Esophagus squamous epithelium (tissue), 5 donors: ENCODE measurements at regions not wholly inside any gene's neighbourhood (a gene's known extent, or its start where the extent isn't known, plus 50 kb on each side); places are given as distances from the start of the nearest gene placed in this dataset.

Experiments
- DNase-seq: peaks from one replicate; lab custom pipeline; 2025; lab: John Stamatoyannopoulos, UW
- H3K27ac ChIP-seq, 4 donors: fragments of 200-600 bp; sonication (generic); one replicate each; pipeline ENCODE4 v1.5.1; 2016 to 2019; ENCODE audit warnings: mild to moderate bottlenecking in 1 of 4
- H3K27me3 ChIP-seq, 4 donors: fragments of 200-600 bp; sonication (generic); 1 replicate in 3 of 4; 2 replicates in 1 of 4; pipeline versions ENCODE4 v1.5.1 to v1.6.0; 2017 to 2021; ENCODE audit warnings: antibody characterized with exemption in 1 of 4
- H3K36me3 ChIP-seq, 3 donors: fragments of 200-600 bp; sonication (generic); one replicate each; pipeline ENCODE4 v1.5.1; 2016 to 2019
- H3K4me1 ChIP-seq, 3 donors: fragments of 200-600 bp; sonication (generic); one replicate each; pipeline ENCODE4 v1.5.1; 2017 to 2019
- H3K4me3 ChIP-seq, 4 donors: fragments of 200-600 bp; sonication (generic); 1 replicate in 3 of 4; 2 replicates in 1 of 4; pipeline ENCODE4 v1.5.1; 2016 to 2019; ENCODE audit warnings: mild to moderate bottlenecking in 2 of 4, moderate library complexity in 1 of 4
- H3K9me3 ChIP-seq, 3 donors: fragments of 200-600 bp; sonication (generic); one replicate each; pipeline ENCODE4 v1.5.1; 2016 to 2019
- POLR2A ChIP-seq, 4 donors: fragments of 450-650 bp; IDR thresholded peaks; one replicate each; pipeline ENCODE4 v1.6.1; 2017; ENCODE audit warnings: antibody characterized with exemption in 4 of 4, mild to moderate bottlenecking in 4 of 4, moderate library complexity in 3 of 4
- WGBS, 2 donors: methylation state at CpG; one replicate each; pipeline ENCODE4 v1.1.5; 2018; 5-methylcytosine and 5-hydroxymethylcytosine counted together
- intact Hi-C: fragments of 100-400 bp; cut with DNase I; formaldehyde crosslinking; loops from one replicate; pipeline ENCODE4 v1.15.0; 2022
- TF ChIP-seq, protein P1 (sequence below), 6 experiments: fragments of 450-650 bp in 4 of 6; fragments of 200-600 bp in 2 of 6; sonication (generic) in 2 of 6; IDR thresholded peaks; one replicate each; pipeline ENCODE4 v1.5.1; 2016 to 2019; ENCODE audit warnings: antibody characterized with exemption in 6 of 6, mild to moderate bottlenecking in 4 of 6, moderate library complexity in 4 of 6
- donor health status: DM: yes; HTN: yes; CAD: no.

DNA sequence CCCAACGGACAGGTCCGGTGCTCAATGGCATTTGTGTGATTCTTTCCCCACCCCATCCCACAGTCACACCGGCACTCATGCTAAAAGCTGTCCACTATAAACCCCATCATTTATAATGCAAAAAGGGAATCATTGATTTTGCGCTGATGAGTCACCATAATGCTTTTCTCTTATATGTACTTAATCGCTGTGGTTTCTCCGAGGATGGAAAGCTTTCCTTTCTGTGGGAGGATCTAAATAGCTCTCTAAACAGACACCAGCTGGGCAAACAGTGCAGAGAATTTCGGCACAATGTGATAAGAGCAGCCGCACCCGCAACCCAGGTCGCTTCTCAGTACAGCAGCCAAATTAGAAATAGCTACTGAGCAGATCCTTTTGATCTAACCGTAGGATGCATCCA lies 85.6 kb downstream of the SETD4 start:
- H3K27ac ChIP-seq, result no peak overlapping the region
- no peaks in the 10 kb centered on the region for H3K4me1 ChIP-seq
- peaks cover 0 to 18% (median 0%) of the 10 kb centered on the region in 4 donors for H3K27me3 ChIP-seq
- no peaks in the 10 kb centered on the region for H3K9me3 ChIP-seq
- H3K36me3 ChIP-seq, result no peaks in the 10 kb centered on the region
- intact Hi-C loops, result no loop called here
- H3K4me3 ChIP-seq, result no peak overlapping the region
- DNase-seq, result no peak
- TF ChIP-seq, protein P1, sequence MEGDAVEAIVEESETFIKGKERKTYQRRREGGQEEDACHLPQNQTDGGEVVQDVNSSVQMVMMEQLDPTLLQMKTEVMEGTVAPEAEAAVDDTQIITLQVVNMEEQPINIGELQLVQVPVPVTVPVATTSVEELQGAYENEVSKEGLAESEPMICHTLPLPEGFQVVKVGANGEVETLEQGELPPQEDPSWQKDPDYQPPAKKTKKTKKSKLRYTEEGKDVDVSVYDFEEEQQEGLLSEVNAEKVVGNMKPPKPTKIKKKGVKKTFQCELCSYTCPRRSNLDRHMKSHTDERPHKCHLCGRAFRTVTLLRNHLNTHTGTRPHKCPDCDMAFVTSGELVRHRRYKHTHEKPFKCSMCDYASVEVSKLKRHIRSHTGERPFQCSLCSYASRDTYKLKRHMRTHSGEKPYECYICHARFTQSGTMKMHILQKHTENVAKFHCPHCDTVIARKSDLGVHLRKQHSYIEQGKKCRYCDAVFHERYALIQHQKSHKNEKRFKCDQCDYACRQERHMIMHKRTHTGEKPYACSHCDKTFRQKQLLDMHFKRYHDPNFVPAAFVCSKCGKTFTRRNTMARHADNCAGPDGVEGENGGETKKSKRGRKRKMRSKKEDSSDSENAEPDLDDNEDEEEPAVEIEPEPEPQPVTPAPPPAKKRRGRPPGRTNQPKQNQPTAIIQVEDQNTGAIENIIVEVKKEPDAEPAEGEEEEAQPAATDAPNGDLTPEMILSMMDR (IDR thresholded peaks at IDR 0.05), result no peak
- TF ChIP-seq POLR2A (IDR thresholded peaks at IDR 0.05), result no peak
- 38 to 42% methylated on average over 11 of the region's 11 CpGs for WGBS, 2 donors

DNA sequence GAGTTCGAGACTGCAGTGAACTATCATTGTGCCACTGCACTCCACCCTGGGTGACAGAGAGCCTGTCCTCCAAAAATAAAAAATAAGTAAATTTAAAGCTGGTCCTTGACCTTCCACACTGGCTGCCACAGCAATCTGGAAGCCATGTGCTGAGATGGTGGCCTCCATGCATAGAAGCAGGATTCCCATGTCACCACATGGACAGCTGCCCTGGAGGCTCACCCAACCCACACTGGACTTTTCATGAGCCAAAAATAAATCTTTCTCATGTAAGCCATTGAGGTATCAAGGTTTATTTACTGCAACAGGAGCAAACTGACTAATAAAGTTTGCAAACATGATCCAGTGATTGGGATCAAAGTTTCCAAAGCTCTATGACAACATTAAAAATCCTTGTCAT lies 88.5 kb downstream of the SETD4 start:
- TF ChIP-seq, protein P1 (IDR thresholded peaks at IDR 0.05), result no peak
- 73% methylated on average over 1 of the region's 1 CpG; no CpG with 5 or more reads in 1 of the 2 donors for WGBS, 2 donors
- Histone ChIP-seq H3K4me1 (no peaks in the 10 kb centered on the region), H3K36me3 (no peaks in the 10 kb centered on the region), H3K4me3 (no peak overlapping the region), H3K27me3 (peaks cover 0 to 4% (median 0%) of the 10 kb centered on the region in 4 donors), H3K27ac (no peak overlapping the region), H3K9me3 (no peaks in the 10 kb centered on the region)
- intact Hi-C loops, result no loop called here
- no peak for DNase-seq

DNA sequence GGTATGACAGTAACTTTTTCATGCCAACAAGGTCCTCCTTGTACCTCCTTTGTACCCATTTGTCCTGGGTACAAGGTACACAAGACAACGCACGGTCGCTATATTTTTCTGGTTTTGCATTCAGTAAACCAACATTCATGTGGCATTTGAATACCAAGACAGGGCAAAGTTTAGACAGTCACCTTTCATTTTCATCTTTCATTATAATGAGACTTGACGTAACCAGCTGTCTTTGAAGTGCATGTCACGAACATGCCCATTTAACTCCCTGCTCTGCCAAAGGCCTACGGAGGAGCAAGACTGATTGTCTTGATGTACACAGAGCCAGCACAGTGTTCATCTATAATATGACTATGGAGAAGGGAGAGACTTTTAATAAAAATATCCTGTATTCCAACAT lies 91.0 kb downstream of the SETD4 start:
- no peak for TF ChIP-seq POLR2A (IDR thresholded peaks at IDR 0.05)
- TF ChIP-seq, protein P1 (IDR thresholded peaks at IDR 0.05), result no peak
- intact Hi-C loops, result no loop called here
- no peak overlapping the region for H3K4me3 ChIP-seq

DNA sequence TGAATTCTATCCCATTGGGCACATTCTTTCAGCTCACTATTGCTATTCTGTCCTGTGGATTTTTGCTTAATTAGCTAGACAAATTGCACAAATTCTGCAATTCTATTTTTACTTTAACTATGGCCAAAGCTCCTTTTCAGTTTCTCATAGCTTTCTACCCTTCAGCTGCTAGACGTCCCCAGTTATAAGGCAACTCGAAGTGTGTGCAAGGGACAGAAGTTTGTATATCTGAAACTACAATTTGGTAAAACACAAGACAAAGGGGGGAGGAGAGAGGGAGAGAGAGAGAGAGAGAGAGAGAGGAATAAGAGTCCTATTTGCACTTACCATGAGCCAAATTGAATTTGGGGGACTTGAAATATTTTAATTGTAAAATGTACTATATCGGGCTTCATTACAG lies 91.8 kb downstream of the SETD4 start:
- Histone ChIP-seq H3K9me3 (no peaks in the 10 kb centered on the region), H3K4me1 (no peaks in the 10 kb centered on the region), H3K36me3 (no peaks in the 10 kb centered on the region), H3K27ac (no peak overlapping the region), H3K4me3 (no peak overlapping the region), H3K27me3 (no peaks in the 10 kb centered on the region)
- no peak for TF ChIP-seq POLR2A (IDR thresholded peaks at IDR 0.05)
- TF ChIP-seq, protein P1 (IDR thresholded peaks at IDR 0.05), result no peak
- WGBS, 2 donors, result 89 to 92% methylated on average over 3 of the region's 3 CpGs
- intact Hi-C loops, result no loop called here
- no peak for DNase-seq

More for the DNA sequence above, 91.0 kb downstream of the SETD4 start:
- no peak overlapping the region for H3K27ac ChIP-seq
- DNase-seq, result no peak
- 43 to 93% methylated on average over 6 of the region's 6 CpGs for WGBS, 2 donors
- no peaks in the 10 kb centered on the region for H3K36me3 ChIP-seq
- H3K27me3 ChIP-seq, result no peaks in the 10 kb centered on the region
- no peaks in the 10 kb centered on the region for H3K9me3 ChIP-seq
- no peaks in the 10 kb centered on the region for H3K4me1 ChIP-seq

DNA sequence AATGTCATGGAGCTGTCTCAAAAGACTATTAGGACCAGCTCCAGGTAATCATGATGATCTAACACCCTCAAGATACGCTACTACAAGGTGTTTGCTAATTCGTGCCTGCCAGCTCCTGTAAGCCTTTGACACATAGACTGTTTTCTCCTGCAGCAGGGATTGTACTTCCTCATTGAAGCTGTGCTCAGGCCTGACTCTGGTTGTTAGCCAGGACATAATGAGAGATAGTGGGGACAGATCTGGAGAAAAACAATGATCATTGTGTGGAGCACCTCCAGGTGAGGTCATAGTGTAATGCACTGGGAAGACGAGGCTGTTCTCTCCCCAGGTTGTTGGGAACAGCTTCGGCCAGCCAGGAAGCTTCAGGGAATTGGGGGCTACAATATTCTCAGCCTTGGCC lies 94.6 kb downstream of the SETD4 start:
- no peak overlapping the region for H3K4me3 ChIP-seq
- H3K4me1 ChIP-seq, result no peaks in the 10 kb centered on the region
- peaks cover 0 to 13% (median 0%) of the 10 kb centered on the region in 4 donors for H3K27me3 ChIP-seq
- intact Hi-C loops, result no loop called here
- no peak for TF ChIP-seq POLR2A (IDR thresholded peaks at IDR 0.05)
- TF ChIP-seq, protein P1 (IDR thresholded peaks at IDR 0.05), result no peak
- no peaks in the 10 kb centered on the region for H3K36me3 ChIP-seq
- H3K9me3 ChIP-seq, result no peaks in the 10 kb centered on the region
- 48 to 59% methylated on average over 3 to 4 of the region's 4 CpGs for WGBS, 2 donors
- H3K27ac ChIP-seq, result no peak overlapping the region
- no peak for DNase-seq
